GM12878 (cell line): ENCODE measurements at regions not wholly inside any gene's neighbourhood (a gene's known extent, or its start where the extent isn't known, plus 50 kb on each side); places are given as distances from the start of the nearest gene placed in this dataset.
"Not testable (repeated sequence)": the region's sequence is repeated elsewhere in the genome, so short reads cannot be mapped to it uniquely, and the experiment has no call there.

Source experiments
- ATAC-seq: fragments of 200-7000 bp; cut with Tn5 transposase; 3 replicates; pipeline ENCODE4 v1.9.1; 2020; ENCODE audit warnings: mild to moderate bottlenecking, moderate library complexity
- BruUV-seq: library from RNA; stranded (reverse); fragments of 400-500 nt; replicated peaks from 2 replicates; lab custom pipeline; 2021; lab: Mats Ljungman, UMichigan
- CTCF ChIA-PET: fragments of 300-600 bp; sonication (Branson Sonifier 250); formaldehyde crosslinking; extraction: SDS; loops from one replicate; lab custom pipeline; 2021; ENCODE audit warnings: inconsistent platforms; lab: Yijun Ruan, JAX
- POLR2A ChIA-PET: fragments of 350-600 bp; formaldehyde crosslinking; extraction: SDS; loops from one replicate; lab custom pipeline; 2021; ENCODE audit warnings: inconsistent platforms; lab: Charles Lee
- RAD21 ChIA-PET: fragments of 300-600 bp; sonication (Branson Sonifier 250); formaldehyde crosslinking; loops from one replicate; lab custom pipeline; 2023; ENCODE audit warnings: antibody characterized with exemption; ENCODE audit not compliant: unreplicated experiment; lab: Charles Lee
- SMC1A ChIA-PET: fragments of 300-600 bp; sonication (Branson Sonifier 250); formaldehyde crosslinking; loops from one replicate; lab custom pipeline; 2023; ENCODE audit not compliant: unreplicated experiment, uncharacterized antibody; lab: Charles Lee
- DNase-seq: peaks from one replicate; pipeline ENCODE4 v3.0.0-alpha.2; 2011; ENCODE audit warnings: low read depth, low spot score
- FAIRE-seq: peaks from 3 replicates; lab custom pipeline; 2011; peaks lifted over from hg19 to GRCh38; lab: Jason Lieb, UNC
- H2AFZ ChIP-seq: 2 replicates; pipeline ENCODE4 v1.6.0; 2011; ENCODE audit warnings: low read depth, low read length, control low read depth; ENCODE audit not compliant: control insufficient read depth
- H3K27ac ChIP-seq: 2 replicates; pipeline ENCODE4 v1.5.1; 2011; ENCODE audit warnings: control low read depth; ENCODE audit not compliant: control insufficient read depth, insufficient read depth
- H3K27me3 ChIP-seq, 2 experiments: replicated peaks in 1 of 2; 2 replicates each; pipeline versions ENCODE4 v1.6.0 to v1.6.1; 2011; ENCODE audit warnings: low read length in 1 of 2; ENCODE audit not compliant: control insufficient read depth in 2 of 2, insufficient read depth in 2 of 2
- H3K36me3 ChIP-seq, 2 experiments: 2 replicates each; pipeline ENCODE4 v1.5.1; 2011; ENCODE audit warnings: low read length in 1 of 2; ENCODE audit not compliant: control insufficient read depth in 2 of 2, insufficient read depth in 2 of 2
- H3K4me1 ChIP-seq: 2 replicates; pipeline ENCODE4 v1.6.1; 2011; ENCODE audit warnings: mild to moderate bottlenecking, low read length, moderate library complexity, mixed read lengths; ENCODE audit not compliant: control insufficient read depth, insufficient read depth
- H3K4me2 ChIP-seq: 2 replicates; pipeline ENCODE4 v1.6.0; 2011; ENCODE audit warnings: control low read depth; ENCODE audit not compliant: control insufficient read depth, insufficient read depth
- H3K4me3 ChIP-seq: fragments of 200-600 bp; sonication (generic); 2 replicates; pipeline ENCODE4 v1.5.1; 2016
- H3K79me2 ChIP-seq: 2 replicates; pipeline ENCODE4 v1.6.0; 2011; ENCODE audit warnings: low read length; ENCODE audit not compliant: control insufficient read depth, insufficient read depth
- H3K9ac ChIP-seq: 2 replicates; pipeline ENCODE4 v1.8.0; 2011; ENCODE audit warnings: low read length, control low read depth, mixed read lengths; ENCODE audit not compliant: control insufficient read depth, insufficient read depth
- H3K9me3 ChIP-seq: replicated peaks from 3 replicates; pipeline ENCODE4 v1.5.1; 2011; ENCODE audit warnings: mild to moderate bottlenecking, low read length; ENCODE audit not compliant: control insufficient read depth, insufficient read depth
- H4K20me1 ChIP-seq: 2 replicates; pipeline ENCODE4 v1.6.0; 2011; ENCODE audit not compliant: control insufficient read depth, insufficient read depth
- ASH2L ChIP-seq: fragments of 300-600, 200-600 bp; sonication (generic); IDR thresholded peaks from 2 replicates; pipeline ENCODE4 v1.6.1; 2017; ENCODE audit warnings: low read depth, mild to moderate bottlenecking, borderline replicate concordance
- CEBPB ChIP-seq, 2 experiments: fragments of 150-350 bp in 1 of 2; IDR thresholded peaks; 2 replicates each; pipeline ENCODE4 v1.6.1; 2012 to 2014; ENCODE audit warnings: low read depth in 2 of 2, low read length in 2 of 2, borderline replicate concordance in 1 of 2, inconsistent platforms in 1 of 2
- EED ChIP-seq: sonication (generic); IDR thresholded peaks from 2 replicates; pipeline ENCODE4 v1.6.1; 2016; ENCODE audit warnings: antibody characterized with exemption, low read depth
- MAX ChIP-seq: IDR thresholded peaks from 2 replicates; pipeline ENCODE4 v1.6.1; 2012; ENCODE audit warnings: low read depth, low read length, improper control_type of control experiment
- PAX8 ChIP-seq: fragments of 450-650 bp; IDR thresholded peaks from 2 replicates; pipeline ENCODE4 v1.6.1; 2017; ENCODE audit warnings: mild to moderate bottlenecking, moderate library complexity
- SIX5 ChIP-seq: IDR thresholded peaks from 2 replicates; pipeline ENCODE4 v1.6.1; 2011; ENCODE audit warnings: mild to moderate bottlenecking, low read depth, low read length, moderate library complexity; ENCODE audit not compliant: severe bottlenecking
- ZBTB4 ChIP-seq: fragments of 450-650 bp; formaldehyde crosslinking; IDR thresholded peaks from 2 replicates; pipeline ENCODE4 v1.4.0; 2022; ENCODE audit warnings: mild to moderate bottlenecking, moderate library complexity
- WGBS: methylation state at CpG from one replicate; pipeline ENCODE4 v1.1.6; 2016; ENCODE audit warnings: low lambda C conversion rate; ENCODE audit not compliant: insufficient replicate concordance, insufficient coverage; ENCODE audit errors: missing lambda C conversion rate; 5-methylcytosine and 5-hydroxymethylcytosine counted together
- in situ Hi-C: fragments of 300-500 bp; cut with MboI; formaldehyde crosslinking; loops from 9 replicates; pipeline ENCODE4 v1.14.3; 2018; ENCODE audit warnings: mixed read lengths
- intact Hi-C: fragments of 100-400 bp; cut with micrococcal nuclease; formaldehyde crosslinking; loops from one replicate; pipeline ENCODE4 v1.14.2; 2022; ENCODE audit not compliant: unreplicated experiment

- BruUV-seq, H2AFZ ChIP-seq, H4K20me1 ChIP-seq, H3K4me1 ChIP-seq, RAD21 ChIA-PET, SMC1A ChIA-PET, FAIRE-seq, ATAC-seq, H3K36me3 ChIP-seq, CTCF ChIA-PET, in situ Hi-C loops, intact Hi-C loops, H3K9ac ChIP-seq, H3K4me3 ChIP-seq, DNase-seq, H3K27me3 ChIP-seq, H3K9me3 ChIP-seq, POLR2A ChIA-PET, H3K4me2 ChIP-seq, H3K27ac ChIP-seq, H3K79me2 ChIP-seq: not testable (repeated sequence)
- WGBS = 27% methylated on average over 5 of the region's 5 CpGs
Observed at GRCh38 chr14:37838778-37839177, 243.3 kb downstream of the TTC6 start.

- POLR2A ChIA-PET = not testable (repeated sequence)
Observed at GRCh38 chr14:37841039-37841438, 245.6 kb downstream of the TTC6 start.

GRCh38 chr14:37842106-37842505, 246.7 kb downstream of the TTC6 start:
- H3K79me2 ChIP-seq = no peaks in the 10 kb centered on the region
- WGBS = 4% methylated on average over 3 of the region's 3 CpGs
- in situ Hi-C loops (no loop called here), intact Hi-C loops (no loop called here)
- no peaks in the 10 kb centered on the region for H3K9me3 ChIP-seq
- no peak overlapping the region for H3K4me2 ChIP-seq
- H3K36me3 ChIP-seq = no peaks in the 10 kb centered on the region
- no peak overlapping the region for H3K9ac ChIP-seq
- no peak overlapping the region for H2AFZ ChIP-seq
- no peaks in the 10 kb centered on the region for H4K20me1 ChIP-seq
- FAIRE-seq (no peak), ATAC-seq (no peak), DNase-seq (no peak)
- BruUV-seq = no TSS peak
- SMC1A ChIA-PET = no interaction called here
- H3K4me1 ChIP-seq = no peaks in the 10 kb centered on the region
- no peaks in the 10 kb centered on the region for H3K27me3 ChIP-seq
- RAD21 ChIA-PET = no interaction called here
- POLR2A ChIA-PET = no interaction called here
- H3K4me3 ChIP-seq = no peak overlapping the region
- CTCF ChIA-PET = no interaction called here
- no peak overlapping the region for H3K27ac ChIP-seq
- TF ChIP-seq SIX5 (no peak), PAX8 (no peak), MAX (no peak), ASH2L (no peak), EED (no peak), ZBTB4 (CRISPR knock-in tag) (no peak), CEBPB (IDR thresholded peaks at IDR 0.05; ENCODE audit: borderline replicate concordance in 1 of 2, low read depth in 2 of 2, low read length in 2 of 2) (no peak)

More at GRCh38 chr14:37841039-37841438, 245.6 kb downstream of the TTC6 start:
- BruUV-seq, H3K4me1 ChIP-seq, H3K4me3 ChIP-seq, ATAC-seq, intact Hi-C loops, H4K20me1 ChIP-seq, H3K4me2 ChIP-seq, H3K27ac ChIP-seq, FAIRE-seq, in situ Hi-C loops, H3K27me3 ChIP-seq, DNase-seq, SMC1A ChIA-PET, CTCF ChIA-PET, RAD21 ChIA-PET, H2AFZ ChIP-seq, H3K36me3 ChIP-seq, H3K79me2 ChIP-seq, H3K9me3 ChIP-seq, H3K9ac ChIP-seq: not testable (repeated sequence)
- WGBS = 0% methylated on average over 4 of the region's 4 CpGs
